Uterus (tissue), 3 donors: ENCODE measurements at regions not wholly inside any gene's neighbourhood (a gene's known extent, or its start where the extent isn't known, plus 50 kb on each side); places are given as distances from the start of the nearest gene placed in this dataset.

ENCODE experiments used
- DNase-seq, 2 donors: peaks; one replicate each; pipeline ENCODE4 v3.0.0-alpha.2; 2019 to 2020
- H3K27ac ChIP-seq, 2 donors: fragments of 200-600 bp; sonication (generic); 1 replicate in 1 of 2; 2 replicates in 1 of 2; pipeline ENCODE4 v1.5.1; 2016 to 2018
- H3K27me3 ChIP-seq, 2 donors: fragments of 200-600 bp; sonication (generic); one replicate each; pipeline ENCODE4 v1.5.1; 2018 to 2019; ENCODE audit warnings: control low read depth in 1 of 2
- H3K36me3 ChIP-seq, 2 donors: fragments of 200-600 bp; sonication (generic); one replicate each; pipeline ENCODE4 v1.5.1; 2019; ENCODE audit warnings: control low read depth in 1 of 2
- H3K4me1 ChIP-seq, 2 donors: fragments of 200-600 bp; sonication (generic); one replicate each; pipeline ENCODE4 v1.5.1; 2018 to 2019; ENCODE audit warnings: control low read depth in 1 of 2
- H3K4me3 ChIP-seq, 2 donors: fragments of 200-600 bp; sonication (generic); 1 replicate in 1 of 2; 2 replicates in 1 of 2; pipeline ENCODE4 v1.5.1; 2018 to 2019; ENCODE audit warnings: mild to moderate bottlenecking in 1 of 2
- H3K9me3 ChIP-seq, 2 donors: fragments of 200-600 bp; sonication (generic); one replicate each; pipeline ENCODE4 v1.5.1; 2019; ENCODE audit warnings: control low read depth in 1 of 2
- POLR2A ChIP-seq, 2 donors: fragments of 450-650 bp; IDR thresholded peaks; one replicate each; pipeline ENCODE4 v1.6.1; 2016; ENCODE audit warnings: antibody characterized with exemption in 2 of 2, mild to moderate bottlenecking in 1 of 2, moderate library complexity in 1 of 2
- intact Hi-C: fragments of 100-400 bp; cut with DNase I; formaldehyde crosslinking; loops from one replicate; pipeline ENCODE4 v1.15.1; 2023; ENCODE audit warnings: low total_unique reads
- TF ChIP-seq, protein P1 (sequence below), 4 experiments: fragments of 200-600 bp in 2 of 4; fragments of 450-650 bp in 2 of 4; sonication (generic) in 2 of 4; IDR thresholded peaks; one replicate each; pipeline ENCODE4 v1.5.1; 2016 to 2019; ENCODE audit warnings: antibody characterized with exemption in 4 of 4, mild to moderate bottlenecking in 2 of 4, moderate library complexity in 1 of 4
- donor health status: DM: yes; HTN: yes; CAD: no.

DNA sequence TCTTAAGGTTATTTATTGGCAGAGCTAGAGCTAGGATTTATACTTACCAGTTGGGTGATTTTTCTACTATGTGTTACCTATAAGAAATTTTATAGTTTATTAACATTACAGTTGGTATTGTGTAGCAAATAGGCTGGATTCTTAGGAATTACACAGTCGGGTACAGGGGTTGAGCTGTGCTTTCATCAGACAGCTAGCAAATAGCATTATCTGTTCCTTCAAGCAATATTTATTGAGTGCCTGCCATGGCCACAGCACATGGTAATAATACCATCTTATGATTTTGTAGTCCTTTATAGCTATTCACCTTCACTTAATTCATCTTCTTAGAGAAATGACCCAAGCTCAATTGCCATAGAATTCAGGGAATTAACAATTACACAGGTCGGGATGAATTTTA lies 109.4 kb upstream of the PACRGL start:
- no peaks in the 10 kb centered on the region for H3K27me3 ChIP-seq
- H3K27ac ChIP-seq: peak overlapping the region in 1 of 2 donors; percentile 74
- intact Hi-C loops: no loop called here
- H3K4me3 ChIP-seq: no peak overlapping the region
- TF ChIP-seq, protein P1, sequence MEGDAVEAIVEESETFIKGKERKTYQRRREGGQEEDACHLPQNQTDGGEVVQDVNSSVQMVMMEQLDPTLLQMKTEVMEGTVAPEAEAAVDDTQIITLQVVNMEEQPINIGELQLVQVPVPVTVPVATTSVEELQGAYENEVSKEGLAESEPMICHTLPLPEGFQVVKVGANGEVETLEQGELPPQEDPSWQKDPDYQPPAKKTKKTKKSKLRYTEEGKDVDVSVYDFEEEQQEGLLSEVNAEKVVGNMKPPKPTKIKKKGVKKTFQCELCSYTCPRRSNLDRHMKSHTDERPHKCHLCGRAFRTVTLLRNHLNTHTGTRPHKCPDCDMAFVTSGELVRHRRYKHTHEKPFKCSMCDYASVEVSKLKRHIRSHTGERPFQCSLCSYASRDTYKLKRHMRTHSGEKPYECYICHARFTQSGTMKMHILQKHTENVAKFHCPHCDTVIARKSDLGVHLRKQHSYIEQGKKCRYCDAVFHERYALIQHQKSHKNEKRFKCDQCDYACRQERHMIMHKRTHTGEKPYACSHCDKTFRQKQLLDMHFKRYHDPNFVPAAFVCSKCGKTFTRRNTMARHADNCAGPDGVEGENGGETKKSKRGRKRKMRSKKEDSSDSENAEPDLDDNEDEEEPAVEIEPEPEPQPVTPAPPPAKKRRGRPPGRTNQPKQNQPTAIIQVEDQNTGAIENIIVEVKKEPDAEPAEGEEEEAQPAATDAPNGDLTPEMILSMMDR (IDR thresholded peaks at IDR 0.05): no peak
- no peak for TF ChIP-seq POLR2A (IDR thresholded peaks at IDR 0.05)
- H3K4me1 ChIP-seq: no peaks in the 10 kb centered on the region
- H3K36me3 ChIP-seq: no peaks in the 10 kb centered on the region
- no peaks in the 10 kb centered on the region for H3K9me3 ChIP-seq
- DNase-seq: no peak

DNA sequence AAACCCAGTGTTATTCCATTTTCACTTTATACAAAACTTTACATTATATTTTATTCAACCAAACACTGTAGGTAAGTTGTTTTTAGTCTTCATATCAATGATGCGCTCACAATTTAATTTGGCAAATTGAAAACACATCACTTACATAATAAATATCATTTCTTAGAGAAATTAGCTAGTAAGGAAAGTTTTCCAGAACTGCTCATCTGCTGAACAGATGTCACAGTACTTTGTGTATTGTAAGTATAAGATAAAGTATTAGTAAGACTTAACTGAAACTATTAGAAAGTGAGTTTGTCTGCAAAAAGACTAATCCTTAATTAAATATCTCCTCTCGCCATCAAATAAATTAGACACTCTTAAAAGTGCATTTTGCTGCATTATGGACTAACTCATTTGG lies 108.7 kb upstream of the PACRGL start:
- Histone ChIP-seq H3K27me3 (no peaks in the 10 kb centered on the region), H3K4me1 (no peaks in the 10 kb centered on the region), H3K4me3 (no peak overlapping the region), H3K9me3 (no peaks in the 10 kb centered on the region), H3K36me3 (no peaks in the 10 kb centered on the region), H3K27ac (peak overlapping the region; percentile 62 to 74)
- intact Hi-C loops: no loop called here
- TF ChIP-seq POLR2A (IDR thresholded peaks at IDR 0.05): no peak
- TF ChIP-seq, protein P1 (IDR thresholded peaks at IDR 0.05): no peak
- no peak for DNase-seq

DNA sequence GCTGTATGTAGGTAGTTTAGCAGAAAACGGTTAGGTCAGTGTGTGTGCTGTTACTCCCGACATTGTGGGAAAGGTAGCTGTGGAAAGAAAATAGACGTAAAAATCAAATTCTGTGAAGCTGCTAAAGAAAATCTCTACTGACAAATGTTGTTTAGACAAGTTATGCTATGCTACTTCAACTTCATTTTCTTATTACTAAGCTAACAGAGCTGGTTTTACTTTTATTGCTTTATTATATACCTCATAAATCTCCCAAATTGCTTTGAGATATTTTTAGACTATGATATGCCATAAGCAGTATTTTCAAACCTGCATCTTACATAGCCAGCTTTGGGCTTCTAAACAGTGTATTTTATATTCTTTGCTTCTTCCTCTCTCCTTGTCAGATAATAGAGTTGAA lies 108.2 kb upstream of the PACRGL start:
- TF ChIP-seq POLR2A (IDR thresholded peaks at IDR 0.05): no peak
- TF ChIP-seq, protein P1 (IDR thresholded peaks at IDR 0.05): no peak
- DNase-seq: no peak
- Histone ChIP-seq H3K4me3 (no peak overlapping the region), H3K36me3 (no peaks in the 10 kb centered on the region), H3K4me1 (no peaks in the 10 kb centered on the region), H3K27me3 (no peaks in the 10 kb centered on the region), H3K27ac (peak overlapping the region; percentile 62 to 74), H3K9me3 (no peaks in the 10 kb centered on the region)
- intact Hi-C loops: no loop called here

DNA sequence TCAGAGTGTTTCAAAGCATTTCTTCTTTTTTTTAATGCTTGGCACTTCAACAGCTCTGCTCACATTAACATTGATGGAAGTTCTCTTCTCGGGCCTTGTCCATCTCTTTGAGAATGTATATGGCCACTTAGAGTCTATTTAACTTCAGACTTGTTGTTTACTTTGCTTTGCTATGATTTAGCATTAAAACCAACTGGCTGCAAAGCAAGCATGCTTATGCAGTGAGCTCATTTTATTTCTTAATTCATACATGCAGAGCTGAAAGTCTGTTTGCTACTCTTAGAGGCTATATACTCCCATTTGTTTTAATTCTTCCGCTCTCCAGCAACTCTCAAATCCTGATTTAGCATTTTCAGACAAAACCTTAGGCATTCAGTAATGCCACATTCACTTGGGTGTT lies 107.6 kb upstream of the PACRGL start:
- intact Hi-C loops: no loop called here
- TF ChIP-seq, protein P1 (IDR thresholded peaks at IDR 0.05): no peak
- DNase-seq: no peak
- no peaks in the 10 kb centered on the region for H3K36me3 ChIP-seq
- H3K27ac ChIP-seq: peak overlapping the region; percentile 62 to 74
- H3K4me3 ChIP-seq: no peak overlapping the region
- no peaks in the 10 kb centered on the region for H3K9me3 ChIP-seq
- no peaks in the 10 kb centered on the region for H3K27me3 ChIP-seq
- no peaks in the 10 kb centered on the region for H3K4me1 ChIP-seq

DNA sequence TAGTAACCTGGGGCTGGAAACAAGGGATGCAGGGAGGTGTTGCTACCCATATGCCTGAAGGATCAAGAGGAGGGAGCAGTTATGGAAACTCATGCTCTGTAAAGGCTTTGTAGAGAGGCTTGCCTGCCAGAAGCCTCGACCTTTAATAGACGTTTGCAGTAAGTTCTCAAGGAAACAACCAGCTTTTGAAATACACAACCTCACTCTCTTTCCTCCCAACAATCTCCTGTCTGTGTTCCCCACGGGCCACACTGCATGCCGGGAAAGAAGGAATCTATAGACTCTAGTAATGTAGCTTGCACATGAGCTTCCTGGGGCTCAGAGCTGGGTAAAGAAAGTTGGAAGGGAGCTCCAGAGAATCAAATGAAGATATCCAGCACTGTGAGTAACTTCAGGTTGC lies 101.6 kb upstream of the PACRGL start:
- Histone ChIP-seq H3K9me3 (no peaks in the 10 kb centered on the region), H3K36me3 (no peaks in the 10 kb centered on the region), H3K27me3 (no peaks in the 10 kb centered on the region), H3K4me1 (no peaks in the 10 kb centered on the region), H3K4me3 (no peak overlapping the region), H3K27ac (no peak overlapping the region)
- DNase-seq: no peak
- intact Hi-C loops: no loop called here
- TF ChIP-seq, protein P1 (IDR thresholded peaks at IDR 0.05): no peak
- TF ChIP-seq POLR2A (IDR thresholded peaks at IDR 0.05): no peak
